Stimulated activated effector memory CD8-positive, alpha-beta T cell treated with anti-CD3 and anti-CD28 coated beads, Interleukin-12 subunit alpha, Interleukin-12 subunit beta, amount 100 ng/mL, for 72 hours (primary cell): ENCODE measurements at regions not wholly inside any gene's neighbourhood (a gene's known extent, or its start where the extent isn't known, plus 50 kb on each side); places are given as distances from the start of the nearest gene placed in this dataset.
"Not testable (repeated sequence)": the region's sequence is repeated elsewhere in the genome, so short reads cannot be mapped to it uniquely, and the experiment has no call there.

ENCODE experiments used
- ATAC-seq: fragments of 150-1000 bp; cut with Tn5 transposase; 2 replicates; pipeline ENCODE4 v1.10.0; 2021
- DNase-seq, 2 donors: peaks; one replicate each; pipeline ENCODE4 v3.0.0; 2021 to 2022; ENCODE audit warnings: low spot score in 2 of 2
- H3K27ac Mint-ChIP-seq: one replicate; pipeline ENCODE4 v1.8.0; 2022; ENCODE audit warnings: mild to moderate bottlenecking, mixed read lengths
- H3K36me3 Mint-ChIP-seq: one replicate; pipeline ENCODE4 v1.8.0; 2022; ENCODE audit warnings: mild to moderate bottlenecking, mixed read lengths
- H3K4me1 Mint-ChIP-seq: one replicate; pipeline ENCODE4 v1.8.0; 2022; ENCODE audit warnings: mixed read lengths
- H3K4me3 Mint-ChIP-seq: one replicate; pipeline ENCODE4 v1.8.0; 2022; ENCODE audit warnings: mild to moderate bottlenecking, mixed read lengths
- H3K9me3 Mint-ChIP-seq: one replicate; pipeline ENCODE4 v1.8.0; 2022; ENCODE audit warnings: mixed read lengths

DNA sequence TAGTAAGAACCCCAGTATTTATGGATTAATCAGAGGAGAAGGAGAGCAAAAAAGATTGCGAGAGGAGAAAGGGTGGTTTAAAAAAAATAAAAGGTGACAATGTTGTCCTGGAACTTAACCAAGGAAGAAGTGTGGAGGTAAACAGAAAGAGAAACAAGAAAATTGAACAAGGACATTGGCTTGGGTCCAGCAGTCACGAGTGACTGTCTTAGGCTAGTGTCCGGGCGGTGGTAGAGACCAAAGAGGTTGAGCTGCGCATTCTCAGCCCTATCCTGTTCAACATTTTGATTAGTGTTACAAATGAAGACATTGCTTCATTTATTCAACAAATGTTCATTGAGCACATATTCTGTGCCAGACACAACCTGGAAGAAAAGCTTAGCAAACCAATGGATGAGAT, 329.9 kb downstream of the FGFR2 start:
- Mint-ChIP-seq H3K27ac (no peak overlapping the region), H3K36me3 (no peaks in the 10 kb centered on the region), H3K9me3 (peaks cover 6% of the 10 kb centered on the region), H3K4me3 (no peak overlapping the region), H3K4me1 (no peaks in the 10 kb centered on the region)
- no peak for DNase-seq
- ATAC-seq, result no peak

DNA sequence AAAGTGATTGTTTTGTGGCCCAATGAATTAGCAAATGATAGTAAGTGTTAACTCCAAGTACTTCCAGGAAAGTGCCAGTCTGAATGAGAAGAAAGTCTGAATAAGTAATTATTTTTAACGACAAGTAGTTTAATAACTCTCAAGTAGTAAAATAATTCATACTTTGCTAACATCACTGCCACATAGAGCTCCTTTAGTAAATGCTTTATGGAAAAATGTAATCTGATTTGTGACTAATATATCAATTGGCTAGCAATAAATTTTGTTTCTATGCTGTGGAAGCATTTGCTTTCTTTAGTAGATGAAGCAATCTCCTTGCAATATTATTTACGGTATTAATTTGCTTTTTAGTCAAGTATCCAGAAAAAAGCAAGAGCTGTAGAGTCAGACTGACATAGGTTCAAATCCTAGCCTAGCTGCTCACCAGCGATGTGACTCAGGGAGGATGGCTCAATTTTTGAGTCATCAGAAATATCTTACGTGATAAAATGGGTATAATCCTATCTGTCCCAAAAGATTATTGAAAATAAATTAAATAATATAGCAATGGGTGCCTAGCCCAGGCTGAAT, 329.3 kb downstream of the FGFR2 start:
- Mint-ChIP-seq H3K36me3 (no peaks in the 10 kb centered on the region), H3K4me1 (no peaks in the 10 kb centered on the region), H3K4me3 (no peak overlapping the region), H3K27ac (no peak overlapping the region), H3K9me3 (peaks cover 6% of the 10 kb centered on the region)
- no peak for ATAC-seq
- DNase-seq, result no peak

- H3K9me3 Mint-ChIP-seq, result peaks cover 9% of the 10 kb centered on the region
- no peak overlapping the region for H3K27ac Mint-ChIP-seq
- DNase-seq (no peak), ATAC-seq (no peak)
- no peak overlapping the region for H3K4me3 Mint-ChIP-seq
- no peaks in the 10 kb centered on the region for H3K4me1 Mint-ChIP-seq
- H3K36me3 Mint-ChIP-seq, result no peaks in the 10 kb centered on the region
Observed at GRCh38 chr10:121270906-121271305, 327.3 kb downstream of the FGFR2 start.

- no peak overlapping the region for H3K27ac Mint-ChIP-seq
- H3K9me3 Mint-ChIP-seq, result peaks cover 4% of the 10 kb centered on the region
- no peak for DNase-seq
- H3K36me3 Mint-ChIP-seq, result no peaks in the 10 kb centered on the region
- ATAC-seq, result no peak
- H3K4me3 Mint-ChIP-seq, result no peak overlapping the region
- no peaks in the 10 kb centered on the region for H3K4me1 Mint-ChIP-seq
Observed at GRCh38 chr10:121276046-121276445, 322.2 kb downstream of the FGFR2 start.

GRCh38 chr10:121276822-121277221, 321.4 kb downstream of the FGFR2 start:
- no peak overlapping the region for H3K27ac Mint-ChIP-seq
- DNase-seq, result no peak
- no peaks in the 10 kb centered on the region for H3K36me3 Mint-ChIP-seq
- H3K9me3 Mint-ChIP-seq, result peaks cover 4% of the 10 kb centered on the region
- no peaks in the 10 kb centered on the region for H3K4me1 Mint-ChIP-seq
- no peak for ATAC-seq
- H3K4me3 Mint-ChIP-seq, result no peak overlapping the region

DNA sequence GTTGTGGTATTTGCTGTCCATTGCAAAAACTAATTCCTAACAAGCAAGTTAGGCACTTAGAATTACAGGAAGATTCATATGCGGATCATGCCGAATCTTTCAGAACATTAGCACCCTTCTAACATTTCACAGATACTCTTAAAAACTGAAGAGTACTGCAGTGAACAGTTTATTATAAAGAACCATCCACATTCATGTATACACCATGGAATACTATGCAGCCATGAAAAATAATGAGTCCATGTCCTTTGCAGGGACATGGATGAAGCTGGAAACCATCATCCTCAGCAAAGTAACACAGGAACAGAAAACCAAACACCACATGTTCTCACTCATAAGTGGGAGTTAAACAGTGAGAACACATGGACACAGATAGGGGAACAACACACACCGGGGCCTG, 319.9 kb downstream of the FGFR2 start:
- not testable (repeated sequence) for H3K4me1 Mint-ChIP-seq, DNase-seq, H3K9me3 Mint-ChIP-seq, H3K4me3 Mint-ChIP-seq, H3K36me3 Mint-ChIP-seq, ATAC-seq, H3K27ac Mint-ChIP-seq

DNA sequence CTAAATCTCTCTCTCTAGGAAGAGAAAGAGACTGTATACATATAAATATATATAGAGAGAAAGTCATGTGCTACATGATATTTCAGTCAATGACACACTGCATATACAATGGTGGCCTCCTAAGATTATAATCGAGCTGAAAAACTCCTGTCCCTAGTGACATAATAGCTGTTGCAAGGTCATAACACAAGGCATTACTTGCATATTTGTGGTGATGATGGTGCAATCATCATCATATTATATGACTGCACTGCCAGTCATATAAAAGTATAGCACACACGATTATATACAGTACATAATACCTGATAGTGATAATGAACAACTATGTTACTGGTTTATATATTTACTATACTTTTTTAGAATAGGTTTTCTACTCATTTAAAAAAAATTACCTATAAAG, 316.7 kb downstream of the FGFR2 start:
- no peak overlapping the region for H3K27ac Mint-ChIP-seq
- H3K4me3 Mint-ChIP-seq, result no peak overlapping the region
- H3K36me3 Mint-ChIP-seq, result no peaks in the 10 kb centered on the region
- DNase-seq (no peak), ATAC-seq (no peak)
- no peaks in the 10 kb centered on the region for H3K4me1 Mint-ChIP-seq
- no peaks in the 10 kb centered on the region for H3K9me3 Mint-ChIP-seq

- no peak for ATAC-seq
- no peak for DNase-seq
- Mint-ChIP-seq H3K9me3 (no peaks in the 10 kb centered on the region), H3K4me1 (no peaks in the 10 kb centered on the region), H3K27ac (no peak overlapping the region), H3K36me3 (no peaks in the 10 kb centered on the region), H3K4me3 (no peak overlapping the region)
Observed at GRCh38 chr10:121282264-121282663, 316.0 kb downstream of the FGFR2 start.

GRCh38 chr10:121282797-121283515, 315.3 kb downstream of the FGFR2 start:
- H3K27ac Mint-ChIP-seq, result no peak overlapping the region
- no peak for DNase-seq
- no peaks in the 10 kb centered on the region for H3K4me1 Mint-ChIP-seq
- no peak for ATAC-seq
- H3K9me3 Mint-ChIP-seq, result no peaks in the 10 kb centered on the region
- H3K36me3 Mint-ChIP-seq, result no peaks in the 10 kb centered on the region
- no peak overlapping the region for H3K4me3 Mint-ChIP-seq

DNA sequence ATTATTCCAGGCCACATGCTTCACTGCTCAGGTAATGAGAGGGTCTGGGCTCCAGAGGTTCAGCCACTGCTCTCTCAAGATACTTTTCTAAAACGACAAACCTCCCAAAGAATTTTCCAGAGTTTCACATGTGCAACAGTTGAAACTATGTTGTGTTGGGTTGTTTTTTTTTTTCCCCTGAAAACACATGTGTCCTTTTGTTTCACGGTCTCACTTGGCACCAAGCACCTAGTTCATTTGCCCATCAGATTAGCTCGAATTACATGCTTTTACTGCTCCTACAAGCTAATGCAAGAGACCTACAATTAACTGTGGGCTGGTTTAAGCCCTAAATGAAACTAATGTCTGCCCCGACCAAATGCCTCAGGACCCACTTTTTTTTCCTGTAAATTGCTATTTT, 313.3 kb downstream of the FGFR2 start:
- ATAC-seq (no peak), DNase-seq (no peak)
- no peaks in the 10 kb centered on the region for H3K4me1 Mint-ChIP-seq
- no peak overlapping the region for H3K4me3 Mint-ChIP-seq
- H3K9me3 Mint-ChIP-seq, result peaks cover 2% of the 10 kb centered on the region
- H3K27ac Mint-ChIP-seq, result no peak overlapping the region
- no peaks in the 10 kb centered on the region for H3K36me3 Mint-ChIP-seq

- Mint-ChIP-seq H3K36me3 (no peaks in the 10 kb centered on the region), H3K9me3 (peaks cover 2% of the 10 kb centered on the region)
- no peak for ATAC-seq
Observed at GRCh38 chr10:121285406-121286196, 312.6 kb downstream of the FGFR2 start.

DNA sequence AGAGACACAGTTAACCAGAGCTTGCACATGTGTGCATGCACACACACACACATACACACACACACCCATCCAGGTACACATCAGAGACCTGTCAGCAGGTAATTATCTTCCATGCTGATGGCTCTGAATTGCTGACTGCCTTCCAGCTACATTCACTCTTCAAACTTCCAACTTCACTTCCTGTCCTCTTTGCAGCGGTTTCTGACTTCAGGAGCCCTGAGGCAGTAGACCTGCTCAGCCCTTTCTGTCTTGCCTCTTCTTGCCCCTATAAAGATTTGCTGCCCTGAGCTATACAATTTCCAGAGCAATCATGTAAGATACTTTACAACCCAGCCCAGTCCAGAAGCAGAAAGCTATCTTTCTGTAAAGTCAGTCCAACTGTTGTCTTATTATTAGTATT, 310.2 kb downstream of the FGFR2 start:
- H3K36me3 Mint-ChIP-seq, result no peaks in the 10 kb centered on the region
- H3K4me1 Mint-ChIP-seq, result no peaks in the 10 kb centered on the region
- no peak overlapping the region for H3K27ac Mint-ChIP-seq
- DNase-seq (no peak), ATAC-seq (no peak)
- peaks cover 2% of the 10 kb centered on the region for H3K9me3 Mint-ChIP-seq
- H3K4me3 Mint-ChIP-seq, result no peak overlapping the region

More at GRCh38 chr10:121285406-121286196, 312.6 kb downstream of the FGFR2 start:
- Mint-ChIP-seq H3K4me3 (no peak overlapping the region), H3K27ac (no peak overlapping the region), H3K4me1 (no peaks in the 10 kb centered on the region)
- DNase-seq, result no peak

DNA sequence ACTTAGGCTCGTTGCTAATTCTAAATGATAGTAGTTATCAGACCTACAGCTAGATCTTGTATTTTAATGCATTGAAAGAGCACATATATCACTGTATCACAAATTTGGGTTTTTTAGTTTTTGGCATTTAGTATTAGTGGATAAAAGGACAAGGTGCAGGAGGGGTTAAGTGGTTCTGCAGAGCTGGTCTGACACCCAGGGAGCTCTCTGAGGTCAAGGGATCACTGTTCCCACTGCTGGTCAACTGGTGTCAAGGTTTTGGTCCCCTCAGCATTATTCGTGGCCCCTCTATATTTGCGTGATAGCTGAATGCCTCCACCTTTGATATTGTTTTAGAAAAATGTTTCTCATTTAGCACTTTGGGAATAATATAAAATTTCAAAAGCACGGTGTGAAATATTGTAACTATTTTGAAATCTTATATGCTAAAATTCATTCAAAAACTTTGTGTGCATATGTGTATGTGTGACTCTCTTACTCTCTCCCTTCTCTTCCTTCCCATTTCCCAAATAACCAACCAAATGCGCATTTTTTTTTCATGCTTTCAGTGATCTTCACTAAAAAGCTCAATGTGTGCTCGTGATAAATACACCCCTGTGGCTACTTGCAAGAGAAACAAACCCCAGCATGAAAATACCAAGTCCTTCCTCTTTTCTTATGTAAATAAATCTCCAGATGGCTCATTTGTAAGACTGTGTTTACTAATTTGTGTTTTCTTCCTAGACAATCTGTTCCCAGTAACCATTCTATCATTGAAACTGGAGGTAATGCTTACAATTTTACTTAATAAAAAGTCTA, 309.2 kb downstream of the FGFR2 start:
- H3K36me3 Mint-ChIP-seq, result no peaks in the 10 kb centered on the region
- peaks cover 2% of the 10 kb centered on the region for H3K9me3 Mint-ChIP-seq
- no peaks in the 10 kb centered on the region for H3K4me1 Mint-ChIP-seq
- H3K4me3 Mint-ChIP-seq, result no peak overlapping the region
- no peak for DNase-seq
- ATAC-seq, result no peak
- H3K27ac Mint-ChIP-seq, result no peak overlapping the region

GRCh38 chr10:121289800-121290199, 308.4 kb downstream of the FGFR2 start:
- H3K36me3 Mint-ChIP-seq, result no peaks in the 10 kb centered on the region
- ATAC-seq, result no peak
- DNase-seq, result no peak
- peaks cover 2% of the 10 kb centered on the region for H3K9me3 Mint-ChIP-seq
- no peak overlapping the region for H3K4me3 Mint-ChIP-seq
- no peaks in the 10 kb centered on the region for H3K4me1 Mint-ChIP-seq
- H3K27ac Mint-ChIP-seq, result no peak overlapping the region

- DNase-seq, result no peak
- no peak overlapping the region for H3K4me3 Mint-ChIP-seq
Observed at GRCh38 chr10:121290674-121291073, 307.6 kb downstream of the FGFR2 start.

More at GRCh38 chr10:121290674-121291073, 307.6 kb downstream of the FGFR2 start:
- ATAC-seq, result no peak
- Mint-ChIP-seq H3K27ac (no peak overlapping the region), H3K4me1 (no peaks in the 10 kb centered on the region), H3K36me3 (no peaks in the 10 kb centered on the region), H3K9me3 (peaks cover 2% of the 10 kb centered on the region)
